ENCODE measurements at regions not wholly inside any gene's neighbourhood (a gene's known extent, or its start where the extent isn't known, plus 50 kb on each side); places are given as distances from the start of the nearest gene placed in this dataset.

GRCh38 chr10:4202938-4203337 is 417.9 kb upstream of the KLF6 start:
- TF ChIP-seq CEBPB (IDR thresholded peaks at IDR 0.05), result no peak
- TF ChIP-seq RAD21 (IDR thresholded peaks at IDR 0.05; ENCODE audit: low read depth), result no peak
- no peak for TF ChIP-seq REST (IDR thresholded peaks at IDR 0.05; ENCODE audit: low read depth)
- no peak for TF ChIP-seq EP300 (IDR thresholded peaks at IDR 0.05; ENCODE audit: borderline replicate concordance)
- TF ChIP-seq TEAD4 (IDR thresholded peaks at IDR 0.05), result no peak

All from Ishikawa (cell line).